ENCODE measurements at regions not wholly inside any gene's neighbourhood (a gene's known extent, or its start where the extent isn't known, plus 50 kb on each side); places are given as distances from the start of the nearest gene placed in this dataset.

GRCh38 chr15:38650384-38650783 lies 85.8 kb upstream of the RASGRP1 start:
- H3K27me3 ChIP-seq (ENCODE audit: control insufficient read depth, insufficient read depth, low read length): no peaks in the 10 kb centered on the region

GRCh38 chr15:38650936-38651327 lies 86.3 kb upstream of the RASGRP1 start:
- Histone ChIP-seq H3K4me3 (ENCODE audit: low read length) (no peak overlapping the region), H3K27me3 (ENCODE audit: control insufficient read depth, insufficient read depth, low read length) (no peaks in the 10 kb centered on the region), H3K4me1 (ENCODE audit: control insufficient read depth, low read depth, low read length) (no peaks in the 10 kb centered on the region), H3K9ac (ENCODE audit: low read length) (no peak overlapping the region), H3K27ac (ENCODE audit: low read length) (no peak overlapping the region), H3K36me3 (ENCODE audit: control insufficient read depth, low read depth, low read length) (no peaks in the 10 kb centered on the region), H3K9me3 (ENCODE audit: control insufficient read depth, low read depth, low read length) (no peaks in the 10 kb centered on the region)

More at GRCh38 chr15:38650384-38650783, 85.8 kb upstream of the RASGRP1 start:
- Histone ChIP-seq H3K27ac (ENCODE audit: low read length) (no peak overlapping the region), H3K4me1 (ENCODE audit: control insufficient read depth, low read depth, low read length) (no peaks in the 10 kb centered on the region), H3K4me3 (ENCODE audit: low read length) (no peak overlapping the region), H3K36me3 (ENCODE audit: control insufficient read depth, low read depth, low read length) (no peaks in the 10 kb centered on the region), H3K9ac (ENCODE audit: low read length) (no peak overlapping the region), H3K9me3 (ENCODE audit: control insufficient read depth, low read depth, low read length) (no peaks in the 10 kb centered on the region)

GRCh38 chr15:38651328-38652038 lies 86.9 kb upstream of the RASGRP1 start:
- Histone ChIP-seq H3K9me3 (ENCODE audit: control insufficient read depth, low read depth, low read length) (no peaks in the 10 kb centered on the region), H3K27ac (ENCODE audit: low read length) (no peak overlapping the region), H3K36me3 (ENCODE audit: control insufficient read depth, low read depth, low read length) (no peaks in the 10 kb centered on the region), H3K27me3 (ENCODE audit: control insufficient read depth, insufficient read depth, low read length) (no peaks in the 10 kb centered on the region), H3K9ac (ENCODE audit: low read length) (no peak overlapping the region), H3K4me1 (ENCODE audit: control insufficient read depth, low read depth, low read length) (no peaks in the 10 kb centered on the region), H3K4me3 (ENCODE audit: low read length) (no peak overlapping the region)

GRCh38 chr15:38652183-38652794 lies 87.7 kb upstream of the RASGRP1 start:
- Histone ChIP-seq H3K9ac (ENCODE audit: low read length) (no peak overlapping the region), H3K4me3 (ENCODE audit: low read length) (no peak overlapping the region), H3K27ac (ENCODE audit: low read length) (no peak overlapping the region), H3K27me3 (ENCODE audit: control insufficient read depth, insufficient read depth, low read length) (no peaks in the 10 kb centered on the region), H3K36me3 (ENCODE audit: control insufficient read depth, low read depth, low read length) (no peaks in the 10 kb centered on the region), H3K4me1 (ENCODE audit: control insufficient read depth, low read depth, low read length) (no peaks in the 10 kb centered on the region), H3K9me3 (ENCODE audit: control insufficient read depth, low read depth, low read length) (no peaks in the 10 kb centered on the region)

GRCh38 chr15:38652998-38653397 lies 88.4 kb upstream of the RASGRP1 start:
- Histone ChIP-seq H3K4me1 (ENCODE audit: control insufficient read depth, low read depth, low read length) (no peaks in the 10 kb centered on the region), H3K9me3 (ENCODE audit: control insufficient read depth, low read depth, low read length) (no peaks in the 10 kb centered on the region), H3K4me3 (ENCODE audit: low read length) (no peak overlapping the region), H3K36me3 (ENCODE audit: control insufficient read depth, low read depth, low read length) (no peaks in the 10 kb centered on the region), H3K27me3 (ENCODE audit: control insufficient read depth, insufficient read depth, low read length) (no peaks in the 10 kb centered on the region), H3K27ac (ENCODE audit: low read length) (no peak overlapping the region), H3K9ac (ENCODE audit: low read length) (no peak overlapping the region)

GRCh38 chr15:38658431-38658830 lies 93.8 kb upstream of the RASGRP1 start:
- no peaks in the 10 kb centered on the region for H3K4me1 ChIP-seq (ENCODE audit: control insufficient read depth, low read depth, low read length)
- no peaks in the 10 kb centered on the region for H3K27me3 ChIP-seq (ENCODE audit: control insufficient read depth, insufficient read depth, low read length)
- no peak overlapping the region for H3K9ac ChIP-seq (ENCODE audit: low read length)
- no peaks in the 10 kb centered on the region for H3K9me3 ChIP-seq (ENCODE audit: control insufficient read depth, low read depth, low read length)
- no peak overlapping the region for H3K27ac ChIP-seq (ENCODE audit: low read length)
- no peaks in the 10 kb centered on the region for H3K36me3 ChIP-seq (ENCODE audit: control insufficient read depth, low read depth, low read length)
- H3K4me3 ChIP-seq (ENCODE audit: low read length): no peak overlapping the region

GRCh38 chr15:38660738-38661137 lies 96.1 kb upstream of the RASGRP1 start:
- Histone ChIP-seq H3K27me3 (ENCODE audit: control insufficient read depth, insufficient read depth, low read length) (no peaks in the 10 kb centered on the region), H3K36me3 (ENCODE audit: control insufficient read depth, low read depth, low read length) (no peaks in the 10 kb centered on the region), H3K9me3 (ENCODE audit: control insufficient read depth, low read depth, low read length) (no peaks in the 10 kb centered on the region), H3K4me3 (ENCODE audit: low read length) (no peak overlapping the region), H3K4me1 (ENCODE audit: control insufficient read depth, low read depth, low read length) (no peaks in the 10 kb centered on the region), H3K9ac (ENCODE audit: low read length) (no peak overlapping the region), H3K27ac (ENCODE audit: low read length) (no peak overlapping the region)

- Histone ChIP-seq H3K9ac (ENCODE audit: low read length) (no peak overlapping the region), H3K36me3 (ENCODE audit: control insufficient read depth, low read depth, low read length) (no peaks in the 10 kb centered on the region), H3K4me3 (ENCODE audit: low read length) (no peak overlapping the region), H3K4me1 (ENCODE audit: control insufficient read depth, low read depth, low read length) (no peaks in the 10 kb centered on the region), H3K27ac (ENCODE audit: low read length) (no peak overlapping the region), H3K27me3 (ENCODE audit: control insufficient read depth, insufficient read depth, low read length) (no peaks in the 10 kb centered on the region), H3K9me3 (ENCODE audit: control insufficient read depth, low read depth, low read length) (no peaks in the 10 kb centered on the region)
Measured at GRCh38 chr15:38662033-38662802, 97.6 kb upstream of the RASGRP1 start.

GRCh38 chr15:38662805-38663204 lies 98.2 kb upstream of the RASGRP1 start:
- Histone ChIP-seq H3K36me3 (ENCODE audit: control insufficient read depth, low read depth, low read length) (no peaks in the 10 kb centered on the region), H3K9ac (ENCODE audit: low read length) (no peak overlapping the region)

GRCh38 chr15:38665586-38666305 lies 101.1 kb upstream of the RASGRP1 start:
- no peak overlapping the region for H3K9ac ChIP-seq (ENCODE audit: low read length)
- no peaks in the 10 kb centered on the region for H3K4me1 ChIP-seq (ENCODE audit: control insufficient read depth, low read depth, low read length)
- H3K9me3 ChIP-seq (ENCODE audit: control insufficient read depth, low read depth, low read length): no peaks in the 10 kb centered on the region
- H3K27me3 ChIP-seq (ENCODE audit: control insufficient read depth, insufficient read depth, low read length): no peaks in the 10 kb centered on the region
- no peak overlapping the region for H3K27ac ChIP-seq (ENCODE audit: low read length)
- H3K36me3 ChIP-seq (ENCODE audit: control insufficient read depth, low read depth, low read length): no peaks in the 10 kb centered on the region
- H3K4me3 ChIP-seq (ENCODE audit: low read length): no peak overlapping the region

More at GRCh38 chr15:38662805-38663204, 98.2 kb upstream of the RASGRP1 start:
- no peak overlapping the region for H3K27ac ChIP-seq (ENCODE audit: low read length)
- H3K9me3 ChIP-seq (ENCODE audit: control insufficient read depth, low read depth, low read length): no peaks in the 10 kb centered on the region
- H3K4me1 ChIP-seq (ENCODE audit: control insufficient read depth, low read depth, low read length): no peaks in the 10 kb centered on the region
- H3K4me3 ChIP-seq (ENCODE audit: low read length): no peak overlapping the region
- H3K27me3 ChIP-seq (ENCODE audit: control insufficient read depth, insufficient read depth, low read length): no peaks in the 10 kb centered on the region

- no peaks in the 10 kb centered on the region for H3K36me3 ChIP-seq (ENCODE audit: control insufficient read depth, low read depth, low read length)
- no peak overlapping the region for H3K9ac ChIP-seq (ENCODE audit: low read length)
- H3K27ac ChIP-seq (ENCODE audit: low read length): no peak overlapping the region
- H3K4me3 ChIP-seq (ENCODE audit: low read length): no peak overlapping the region
- no peaks in the 10 kb centered on the region for H3K27me3 ChIP-seq (ENCODE audit: control insufficient read depth, insufficient read depth, low read length)
- no peaks in the 10 kb centered on the region for H3K4me1 ChIP-seq (ENCODE audit: control insufficient read depth, low read depth, low read length)
- H3K9me3 ChIP-seq (ENCODE audit: control insufficient read depth, low read depth, low read length): no peaks in the 10 kb centered on the region
Measured at GRCh38 chr15:38666865-38667510, 102.4 kb upstream of the RASGRP1 start.
